GM19372 (cell line): ENCODE measurements at regions not wholly inside any gene's neighbourhood (a gene's known extent, or its start where the extent isn't known, plus 50 kb on each side); places are given as distances from the start of the nearest gene placed in this dataset.
"Not testable (repeated sequence)": the region's sequence is repeated elsewhere in the genome, so short reads cannot be mapped to it uniquely, and the experiment has no call there.

Experiments
- ATAC-seq: cut with Tn5 transposase; IDR thresholded peaks from one replicate; pipeline ENCODE4 v1.9.1; 2021; ENCODE audit warnings: mild to moderate bottlenecking, low read depth, moderate library complexity; ENCODE audit not compliant: unreplicated experiment

GRCh38 chr1:29685387-29685786 is 449.1 kb downstream of the PTPRU start:
- ATAC-seq: no peak

GRCh38 chr1:29684141-29684540 is 447.8 kb downstream of the PTPRU start:
- ATAC-seq: no peak

- ATAC-seq: no peak
Observed at GRCh38 chr1:29683472-29683871, 447.1 kb downstream of the PTPRU start.

GRCh38 chr1:29682919-29683295 is 446.6 kb downstream of the PTPRU start:
- no peak for ATAC-seq

- no peak for ATAC-seq
Observed at GRCh38 chr1:29682171-29682918, 446.0 kb downstream of the PTPRU start.

- ATAC-seq: not testable (repeated sequence)
Observed at GRCh38 chr1:29681416-29681815, 445.1 kb downstream of the PTPRU start.

- no peak for ATAC-seq
Observed at GRCh38 chr1:29679828-29680558, 443.7 kb downstream of the PTPRU start.

GRCh38 chr1:29679316-29679715 is 443.0 kb downstream of the PTPRU start:
- ATAC-seq: no peak

- ATAC-seq: no peak
Observed at GRCh38 chr1:29677028-29678024, 441.0 kb downstream of the PTPRU start.

GRCh38 chr1:29676496-29676895 is 440.2 kb downstream of the PTPRU start:
- ATAC-seq: no peak

- ATAC-seq: no peak
Observed at GRCh38 chr1:29675481-29676263, 439.4 kb downstream of the PTPRU start.

GRCh38 chr1:29674627-29675326 is 438.5 kb downstream of the PTPRU start:
- ATAC-seq: no peak

GRCh38 chr1:29673669-29674626 is 437.6 kb downstream of the PTPRU start:
- ATAC-seq: no peak

- ATAC-seq: no peak
Observed at GRCh38 chr1:29673228-29673500, 436.8 kb downstream of the PTPRU start.

- no peak for ATAC-seq
Observed at GRCh38 chr1:29672416-29673227, 436.3 kb downstream of the PTPRU start.

- ATAC-seq: no peak
Observed at GRCh38 chr1:29671446-29672356, 435.4 kb downstream of the PTPRU start.

- ATAC-seq: no peak
Observed at GRCh38 chr1:29670752-29671151, 434.4 kb downstream of the PTPRU start.
